Activated CD8-positive, alpha-beta memory T cell treated with anti-CD3 and anti-CD28 coated beads for 24 hours (primary cell): ENCODE measurements at regions not wholly inside any gene's neighbourhood (a gene's known extent, or its start where the extent isn't known, plus 50 kb on each side); places are given as distances from the start of the nearest gene placed in this dataset.

Experiments used
- DNase-seq: peaks from one replicate; pipeline ENCODE4 v3.0.0-alpha.2; 2020

DNA sequence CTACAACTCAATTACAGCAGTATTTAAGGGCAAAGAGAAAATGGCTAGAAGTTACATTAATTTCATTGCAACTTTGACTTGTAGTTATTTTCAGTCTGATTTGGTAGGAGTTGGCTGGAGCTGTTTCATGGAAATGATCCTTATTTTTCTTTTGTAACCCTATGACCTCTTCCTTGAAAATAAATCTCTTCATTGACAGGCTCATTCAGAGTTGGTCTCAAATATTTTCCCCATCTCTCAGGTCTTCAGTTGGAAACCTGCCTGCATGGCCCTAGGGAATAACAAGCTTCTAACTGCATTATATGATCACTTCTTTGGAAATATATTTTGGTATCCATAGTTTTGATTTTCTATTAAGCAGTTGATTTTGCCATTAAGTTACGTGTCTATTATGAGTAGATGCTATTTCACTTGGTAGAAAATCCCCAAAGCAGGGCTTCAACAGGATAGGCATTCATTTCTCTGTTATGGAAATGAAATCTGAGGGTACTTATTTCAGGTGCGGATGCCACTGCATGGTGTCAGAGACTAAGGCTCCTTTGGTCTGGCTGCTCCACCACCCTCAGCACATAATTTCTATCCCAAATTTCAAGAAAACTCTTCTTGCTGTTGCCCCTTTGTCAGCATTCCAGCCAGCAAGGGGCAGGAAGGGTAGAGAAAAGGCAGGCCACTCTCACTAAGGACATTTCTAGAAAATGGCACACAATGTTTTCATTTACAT, 502.5 kb downstream of the SPRY1 start:
- no peak for DNase-seq

DNA sequence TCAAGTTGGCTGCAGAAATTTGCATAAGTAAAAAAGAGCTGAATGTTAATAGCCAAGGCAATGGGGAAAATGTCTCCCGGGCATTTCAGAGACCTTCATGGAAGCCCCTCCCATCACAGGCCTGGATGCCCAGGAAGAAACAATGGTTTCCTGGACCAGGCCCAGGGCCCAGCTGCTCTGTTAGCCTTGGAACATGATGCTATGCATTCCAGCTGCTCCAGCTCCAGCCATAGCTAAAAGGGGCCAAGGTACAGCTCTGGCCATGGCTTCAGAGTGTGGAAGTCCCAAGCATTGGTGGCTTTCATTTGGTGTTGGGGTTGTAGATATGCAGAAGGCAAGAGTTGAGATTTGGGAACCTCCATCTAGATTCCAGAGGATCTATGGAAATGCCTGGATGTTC, 508.3 kb downstream of the SPRY1 start:
- no peak for DNase-seq

DNA sequence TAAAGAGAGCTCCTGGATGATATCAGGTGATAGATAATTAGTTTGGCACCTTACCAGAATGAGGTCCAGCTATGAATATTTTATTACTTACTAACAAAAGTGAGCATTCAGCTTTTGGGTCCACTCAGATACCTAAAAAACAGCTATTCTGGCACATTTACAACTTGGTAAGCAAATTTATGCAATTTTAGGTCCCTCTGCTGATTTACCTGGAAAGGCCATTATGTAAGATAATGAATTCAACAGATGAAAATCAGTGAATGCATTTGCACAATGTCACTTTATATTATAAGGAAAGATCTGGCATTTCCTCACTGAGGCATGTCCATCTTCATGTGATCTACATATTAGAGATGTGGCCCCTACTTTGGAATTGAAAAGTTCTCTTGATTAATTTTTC, 517.0 kb downstream of the SPRY1 start:
- DNase-seq, result no peak

DNA sequence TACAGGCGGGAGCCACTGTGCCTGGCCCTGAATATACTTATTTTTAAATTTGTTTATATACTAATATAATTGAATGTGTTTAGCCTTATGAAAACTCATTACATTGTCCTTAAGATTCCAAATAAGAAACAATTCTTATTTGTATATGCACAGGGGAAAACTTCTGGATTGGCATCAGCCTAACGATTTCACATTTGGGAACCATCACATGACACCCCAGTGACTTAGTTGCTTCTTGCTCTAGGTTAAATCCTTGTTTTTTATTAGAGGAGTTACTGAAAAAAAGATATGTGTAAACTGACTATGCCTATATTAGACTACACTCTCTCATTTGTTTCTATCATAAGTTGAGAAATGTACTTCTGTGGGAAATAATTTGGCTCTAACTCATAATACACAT, 520.2 kb downstream of the SPRY1 start:
- no peak for DNase-seq

DNA sequence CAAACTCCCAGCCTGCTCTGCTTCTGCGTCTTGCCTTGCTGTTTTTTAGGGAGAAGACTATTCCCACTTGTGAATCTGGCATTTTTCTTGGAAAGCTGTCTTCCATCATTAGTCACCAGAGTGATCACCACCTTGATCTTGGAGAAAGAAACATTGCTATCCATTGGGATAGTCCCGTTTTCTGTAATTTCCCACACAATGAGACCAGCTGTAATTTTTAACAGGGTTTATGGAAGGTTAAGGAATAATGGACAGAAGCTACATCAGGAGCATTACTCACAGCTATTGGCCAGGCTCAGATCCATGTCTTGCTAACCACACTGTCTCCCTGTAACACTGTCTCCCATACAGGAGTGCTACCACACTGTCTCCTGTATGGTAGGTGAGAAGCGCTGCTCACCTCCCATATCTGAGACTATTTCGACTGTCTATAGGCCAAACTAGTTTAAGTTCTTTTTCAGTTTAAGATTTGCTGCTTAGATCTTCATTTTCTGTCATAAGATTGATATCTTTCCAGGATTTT, 523.0 kb downstream of the SPRY1 start:
- DNase-seq, result no peak

DNA sequence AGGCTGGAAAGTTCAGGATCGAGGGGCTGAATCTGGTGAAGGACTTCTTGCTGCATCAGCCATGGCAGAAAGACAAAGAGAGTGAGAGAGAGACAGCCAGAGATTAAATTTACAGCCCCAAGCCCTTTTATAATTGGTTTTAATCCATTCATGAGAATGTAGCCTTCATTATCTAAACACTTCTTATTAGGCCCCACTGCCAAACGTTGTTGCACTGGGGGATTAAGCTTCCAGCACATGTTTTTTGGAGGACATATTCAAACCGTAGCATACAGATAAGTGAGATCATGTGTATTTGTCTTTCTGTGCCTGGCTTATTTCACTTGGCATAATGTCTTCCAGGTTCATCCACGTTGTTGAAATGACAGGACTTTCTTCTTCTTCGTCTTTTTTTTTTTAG, 524.7 kb downstream of the SPRY1 start:
- no peak for DNase-seq

DNA sequence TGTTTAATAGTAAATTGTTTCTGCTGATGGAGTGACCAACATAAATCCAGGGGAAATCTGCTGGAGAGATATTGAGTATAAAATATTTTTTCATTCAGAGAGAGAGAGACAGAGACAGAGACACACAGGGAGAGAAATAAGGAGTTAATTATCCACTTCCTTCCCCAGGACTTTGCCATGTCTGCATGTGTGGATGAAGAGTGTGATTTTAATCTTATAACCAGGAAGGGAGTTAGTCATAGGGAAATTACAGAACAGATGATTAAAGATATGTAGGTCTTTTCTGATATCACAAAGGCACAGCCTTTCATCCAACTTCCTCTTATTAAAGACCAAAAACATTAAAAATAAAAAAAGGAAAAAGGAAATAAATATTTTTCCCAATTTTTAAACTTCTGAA, 526.3 kb downstream of the SPRY1 start:
- DNase-seq, result no peak

DNA sequence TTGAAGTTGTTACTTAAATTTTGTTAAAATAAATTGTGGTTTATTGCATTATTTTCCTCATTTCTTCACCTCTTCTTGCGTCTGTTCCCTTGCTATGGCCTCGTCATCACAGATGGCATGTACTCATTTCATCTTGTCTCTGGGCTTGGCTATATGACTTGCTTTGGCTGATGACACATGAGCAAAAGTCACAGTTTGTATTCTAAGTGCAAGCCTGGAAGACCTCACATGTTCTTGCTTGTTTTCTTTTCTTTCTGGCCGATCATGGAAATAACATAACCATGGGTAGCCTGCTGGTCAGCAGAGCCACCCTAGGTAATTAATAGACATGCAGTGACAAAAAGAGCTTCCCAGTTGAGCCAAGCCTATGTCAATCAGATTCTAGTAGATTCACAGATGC, 527.9 kb downstream of the SPRY1 start:
- no peak for DNase-seq

DNA sequence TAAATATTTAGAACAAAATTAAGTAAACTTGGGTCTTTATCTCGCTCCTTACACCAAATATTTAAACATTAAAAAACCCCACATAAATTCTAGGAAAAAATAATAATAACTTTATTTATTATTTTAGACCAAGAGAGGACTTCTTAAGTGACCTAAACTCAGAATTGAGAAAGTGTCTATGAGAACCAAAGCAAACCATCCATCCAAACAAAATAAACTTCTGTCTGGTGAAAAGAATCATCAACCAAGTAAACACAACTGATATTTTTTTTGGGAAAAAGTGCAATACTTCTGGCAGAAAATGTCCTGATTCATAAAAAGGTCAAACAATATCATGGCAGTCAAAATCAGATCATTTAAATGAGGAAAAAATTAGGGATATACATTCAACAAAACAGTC, 533.0 kb downstream of the SPRY1 start:
- DNase-seq, result no peak

DNA sequence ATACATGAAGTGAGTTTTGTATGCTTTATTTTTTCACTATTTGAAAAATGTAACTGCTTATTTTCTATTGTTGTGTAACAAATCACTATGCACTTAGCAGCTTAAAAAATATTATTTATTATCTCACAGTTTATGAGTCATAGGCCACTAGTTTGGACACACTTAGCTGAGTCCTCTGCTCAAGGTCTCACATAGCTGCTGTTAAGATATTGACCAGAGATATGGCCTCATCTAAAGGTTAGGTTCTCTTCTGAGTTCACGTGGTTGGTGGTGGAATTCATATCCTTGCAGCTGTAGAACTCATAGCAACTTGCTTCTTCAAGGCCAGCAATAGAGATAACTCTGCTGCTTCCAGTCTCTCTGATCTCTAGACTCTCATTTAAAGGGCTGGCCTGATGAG, 534.4 kb downstream of the SPRY1 start:
- DNase-seq, result no peak

DNA sequence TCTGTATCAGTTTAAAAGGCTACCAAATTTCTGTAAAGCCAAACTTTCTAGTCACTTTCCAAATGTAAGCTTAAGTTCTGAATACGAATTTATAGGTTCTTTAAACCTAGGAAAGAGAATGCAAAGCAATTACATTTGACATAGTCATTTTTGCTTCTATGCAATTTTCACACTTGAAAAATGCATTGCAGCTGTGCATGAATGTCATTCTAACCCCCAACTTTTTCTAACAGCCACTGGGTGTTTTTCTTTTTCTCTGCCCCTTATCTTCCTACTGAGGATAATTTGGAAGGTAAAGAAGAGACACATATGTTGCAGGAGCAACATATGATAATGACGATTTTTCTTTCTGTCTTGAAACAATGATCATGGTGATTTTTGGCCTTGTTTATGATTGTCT, 537.5 kb downstream of the SPRY1 start:
- DNase-seq, result no peak

DNA sequence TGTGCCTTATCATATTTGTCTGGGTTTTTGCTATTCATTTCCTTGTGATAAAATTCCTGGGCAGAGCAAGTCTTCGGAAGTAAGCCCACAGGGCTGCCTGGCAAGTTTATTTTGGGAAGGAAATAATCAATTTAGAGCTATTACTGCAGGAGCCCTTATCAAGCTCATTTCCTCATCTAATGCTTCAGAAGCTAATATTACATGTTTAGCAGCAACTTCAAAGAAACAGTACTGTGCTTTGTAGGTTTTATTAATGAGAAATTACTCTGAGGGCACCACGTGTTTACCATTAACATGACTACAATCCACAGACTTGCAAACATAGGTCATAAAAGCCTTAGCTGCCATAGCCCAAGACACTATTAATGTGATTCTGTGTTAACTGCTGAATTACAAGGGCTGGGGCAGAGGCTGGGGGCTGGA, 540.0 kb downstream of the SPRY1 start:
- DNase-seq, result no peak

DNA sequence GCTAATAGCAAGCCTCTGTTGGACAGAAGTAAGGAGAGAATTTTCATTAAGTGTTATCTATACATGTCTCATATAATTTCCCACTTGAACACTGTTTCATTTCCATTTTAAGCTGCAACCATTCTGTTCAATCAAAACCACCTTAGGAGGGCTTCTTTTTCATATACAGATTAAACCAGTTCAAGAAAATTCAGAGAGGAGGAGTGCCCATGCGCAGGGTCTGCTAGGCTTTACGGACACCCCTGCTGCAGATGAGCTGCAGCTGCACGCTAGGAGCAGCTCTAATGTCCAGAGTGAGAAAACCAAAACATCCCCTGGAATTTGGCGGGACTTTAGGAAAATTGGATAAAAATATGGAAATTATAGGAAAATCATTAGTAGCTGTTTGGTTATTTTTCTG, 541.0 kb downstream of the SPRY1 start:
- no peak for DNase-seq

DNA sequence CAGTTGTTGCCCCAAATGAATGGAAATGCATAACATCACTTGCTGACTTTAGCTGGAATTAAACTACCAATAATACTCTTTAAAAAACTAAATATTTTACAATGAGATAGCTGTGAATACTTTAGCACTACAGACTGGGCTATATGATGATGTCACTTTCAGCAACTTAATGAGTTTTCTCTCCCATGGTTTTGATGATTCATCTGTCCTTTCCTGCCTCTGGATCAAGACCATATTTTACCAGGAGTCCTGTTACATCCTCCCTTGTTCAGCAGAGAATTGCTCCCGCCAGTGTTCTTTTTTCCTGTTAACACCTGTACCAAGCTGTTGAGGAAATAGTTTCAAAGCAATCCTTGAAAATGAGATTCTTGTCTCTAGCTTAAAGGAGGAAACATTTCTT, 543.0 kb downstream of the SPRY1 start:
- DNase-seq, result no peak

DNA sequence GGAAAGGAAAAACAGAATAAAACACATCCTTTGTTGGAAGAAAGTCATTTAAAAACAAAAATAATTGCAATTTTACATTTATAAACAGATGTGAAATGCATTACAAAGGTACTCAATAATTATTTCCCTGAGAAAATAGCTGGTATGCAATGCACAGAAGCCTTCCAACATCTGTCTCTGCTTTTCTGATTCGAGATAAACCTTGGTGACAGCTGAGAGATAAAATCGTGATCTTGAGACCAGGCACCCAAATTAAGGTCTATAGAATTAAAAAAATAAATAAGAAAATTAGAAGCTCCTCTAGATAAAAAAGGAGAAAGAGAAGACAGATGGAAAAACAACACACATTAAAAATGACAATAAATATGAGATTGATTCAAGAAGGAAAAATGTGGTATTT, 544.0 kb downstream of the SPRY1 start:
- DNase-seq, result no peak

DNA sequence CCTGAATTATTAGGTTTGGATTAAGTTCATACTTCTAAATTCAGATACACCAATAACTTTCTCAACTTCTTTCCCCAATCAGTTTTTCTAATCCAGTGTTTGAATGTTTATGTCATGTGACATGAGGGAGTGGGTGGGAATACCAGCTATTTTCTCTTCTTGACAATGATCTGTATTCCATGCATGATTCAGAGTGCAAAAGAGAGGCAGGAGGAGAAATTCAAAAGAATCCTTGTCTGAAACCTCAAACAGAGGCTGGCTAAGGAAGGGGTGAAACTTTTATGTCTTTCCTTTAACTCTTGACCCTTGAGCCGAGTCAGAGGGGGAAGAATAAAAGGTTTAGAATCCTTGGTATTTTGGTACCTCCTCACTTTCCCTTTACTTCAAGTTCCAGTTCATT, 544.7 kb downstream of the SPRY1 start:
- DNase-seq, result no peak

DNA sequence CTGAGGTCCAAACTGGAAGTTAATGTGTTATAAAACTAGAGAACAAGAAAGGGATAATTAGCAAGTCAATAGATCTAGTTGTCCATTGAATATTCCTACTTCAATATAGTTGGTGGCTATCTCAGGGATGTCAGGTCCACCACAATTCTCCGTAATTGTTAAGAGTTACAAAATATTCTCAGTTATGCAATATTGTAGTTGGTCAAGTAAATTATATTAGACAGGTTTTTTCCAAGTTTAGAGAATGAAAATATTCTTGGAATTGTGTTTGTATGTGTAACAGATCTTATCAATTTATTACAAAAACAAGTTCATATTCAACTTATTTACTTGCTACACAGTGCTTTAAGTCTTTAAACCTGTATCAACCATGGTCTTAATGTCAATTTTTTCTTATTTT, 547.4 kb downstream of the SPRY1 start:
- DNase-seq, result no peak

DNA sequence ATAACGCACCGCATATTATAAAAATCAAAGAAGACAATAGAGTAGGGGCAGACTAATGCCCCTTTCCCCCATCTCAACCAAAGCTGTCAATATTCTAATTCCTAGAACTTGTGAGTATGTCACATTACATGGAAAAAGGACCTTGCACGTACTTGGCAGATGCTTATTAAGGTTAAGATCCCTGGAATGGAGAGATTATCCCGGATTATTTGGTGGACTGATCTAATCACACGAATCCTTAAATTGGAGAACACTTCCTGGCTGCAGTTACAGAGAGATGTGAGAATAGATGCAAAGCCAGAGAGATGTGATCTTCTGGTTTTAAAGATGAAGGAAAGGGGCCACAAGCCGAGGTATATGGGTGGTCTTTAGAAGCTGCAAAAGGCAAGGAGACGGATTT, 548.7 kb downstream of the SPRY1 start:
- DNase-seq, result no peak

DNA sequence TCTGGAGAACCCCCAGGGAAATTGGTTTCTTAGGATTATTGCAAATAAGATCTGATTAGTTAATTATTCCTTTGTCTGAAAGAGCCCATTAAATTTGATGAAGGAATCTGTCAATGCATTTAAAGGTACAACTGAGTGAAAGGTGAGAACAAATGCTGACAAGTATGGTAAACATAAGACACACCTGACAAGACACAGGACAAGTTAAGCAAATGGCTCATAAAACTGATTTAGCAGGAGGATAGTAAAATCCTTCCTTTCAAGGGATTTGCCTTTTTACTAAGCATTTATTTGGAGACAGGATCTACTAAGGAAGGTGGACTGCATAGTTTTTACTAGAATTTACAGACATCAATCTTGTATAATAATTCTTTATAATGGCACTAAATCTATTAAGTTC, 553.9 kb downstream of the SPRY1 start:
- DNase-seq, result no peak

DNA sequence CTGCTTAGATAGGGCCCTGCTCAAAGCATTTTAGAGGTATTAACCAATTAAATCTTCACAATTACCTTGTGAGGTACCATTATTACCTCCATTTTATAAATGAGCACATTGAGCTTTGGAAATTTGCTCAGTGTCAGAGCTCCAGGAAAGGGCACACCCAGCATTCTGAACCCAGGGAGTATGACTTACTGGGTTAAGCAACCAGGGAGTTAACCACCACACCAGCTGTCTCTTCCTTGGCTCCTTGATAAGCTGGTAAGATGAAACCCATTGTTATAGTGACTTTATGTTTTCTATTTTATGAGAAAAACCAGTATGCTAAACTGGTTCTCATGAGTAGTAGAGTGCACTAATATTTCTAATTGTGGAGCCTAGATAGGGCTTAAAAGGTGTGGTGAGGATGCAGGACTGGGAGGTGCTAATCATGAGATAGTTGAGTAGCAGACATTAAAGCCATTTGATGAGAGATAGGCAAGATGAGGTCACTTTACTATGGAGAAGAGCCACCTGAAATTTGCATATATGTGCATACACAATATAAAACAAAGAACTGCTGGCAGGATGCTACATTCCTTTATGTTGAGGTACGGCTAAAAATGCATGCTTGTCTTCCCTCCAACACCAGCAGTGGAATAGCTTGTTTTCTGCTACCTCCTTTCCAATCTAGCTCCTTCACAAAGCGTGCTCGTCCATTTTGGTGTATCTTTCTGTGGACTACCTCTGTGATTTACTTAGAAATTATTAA, 556.1 kb downstream of the SPRY1 start:
- DNase-seq, result no peak

DNA sequence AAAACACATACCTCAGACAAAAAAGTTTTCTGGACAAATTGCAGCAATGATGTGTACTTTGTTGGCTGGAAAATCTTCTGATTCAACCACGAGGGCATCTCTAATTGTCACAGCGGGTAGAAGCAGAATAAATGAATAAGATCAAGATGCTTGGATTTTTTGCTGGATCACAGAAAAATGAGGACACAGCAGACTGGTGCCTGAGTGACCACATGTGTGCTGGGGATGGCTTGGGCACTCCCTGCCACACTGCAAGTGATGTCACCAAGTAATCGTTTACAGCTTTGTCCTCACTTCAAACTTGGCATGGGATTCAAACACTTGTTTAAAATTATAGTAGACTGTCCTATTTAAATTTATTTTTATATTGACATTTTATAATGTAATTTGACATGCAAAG, 557.0 kb downstream of the SPRY1 start:
- DNase-seq, result no peak

DNA sequence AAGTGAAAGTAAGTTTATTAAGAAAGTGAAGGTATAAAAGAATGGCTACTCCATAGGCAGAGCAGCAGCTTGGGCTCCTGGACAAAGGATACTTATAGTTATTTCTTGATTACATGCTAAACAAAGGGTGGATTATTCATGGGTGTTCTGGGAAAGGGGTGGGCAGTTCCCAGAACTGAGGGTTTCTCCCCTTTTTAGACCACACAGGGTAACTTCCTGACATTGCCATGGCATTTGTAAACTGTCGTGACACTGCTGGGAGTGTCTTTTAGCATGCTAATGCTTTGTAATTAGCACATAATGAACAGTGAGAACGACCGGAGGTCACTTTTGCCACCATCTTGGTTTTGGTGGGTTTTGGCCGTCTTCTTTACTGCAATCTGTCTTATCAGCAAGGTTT, 557.6 kb downstream of the SPRY1 start:
- no peak for DNase-seq

DNA sequence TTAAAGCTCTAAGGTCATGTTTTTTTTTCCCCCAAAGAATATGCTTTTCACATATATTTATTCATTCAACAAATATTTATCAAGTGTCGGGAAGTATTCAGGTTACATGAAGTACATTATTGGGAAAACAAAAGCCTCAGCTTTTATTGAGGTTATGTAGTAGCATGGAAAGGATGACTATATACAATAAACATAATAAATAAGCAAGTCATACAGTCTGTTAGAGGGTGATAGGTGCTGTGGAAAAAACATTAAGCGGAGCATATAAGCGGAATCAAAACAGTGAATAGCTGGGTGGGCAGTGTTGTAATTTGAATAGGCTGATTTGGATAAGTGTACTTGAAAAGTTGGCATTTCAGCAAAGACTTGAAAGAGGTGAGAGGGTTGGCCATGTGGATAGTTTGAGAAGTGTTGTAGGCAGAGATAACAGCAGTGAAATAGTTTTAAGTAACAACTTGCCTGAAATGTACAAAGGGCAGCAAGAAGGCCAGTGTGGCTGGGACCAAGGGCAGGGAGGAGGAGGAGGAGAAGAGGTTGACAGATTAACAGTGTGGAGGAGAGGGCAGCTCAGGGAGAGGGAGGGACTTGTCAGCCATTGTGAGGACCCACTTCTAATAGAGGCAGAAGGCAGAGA, 558.7 kb downstream of the SPRY1 start:
- no peak for DNase-seq

DNA sequence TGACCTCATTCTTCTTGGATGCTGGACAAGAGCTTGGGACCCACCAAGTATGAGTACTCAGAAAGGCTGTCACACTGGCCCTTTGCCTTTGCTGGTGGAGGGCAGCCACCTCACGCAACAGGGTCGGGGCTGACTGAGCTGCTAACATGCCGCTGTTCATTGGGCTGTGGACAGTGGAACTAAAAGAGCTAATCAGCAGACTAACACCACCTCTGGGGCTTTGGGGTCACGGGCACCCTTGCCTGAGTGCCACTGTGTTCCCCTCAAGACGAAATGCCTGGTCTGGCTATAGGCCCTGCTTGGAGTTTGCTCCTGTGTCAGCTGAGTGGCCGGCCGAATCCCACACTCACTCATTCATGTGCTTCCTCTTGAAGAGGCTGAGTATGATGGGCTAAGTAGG, 559.6 kb downstream of the SPRY1 start:
- no peak for DNase-seq
